GM12874 (cell line): ENCODE measurements at regions not wholly inside any gene's neighbourhood (a gene's known extent, or its start where the extent isn't known, plus 50 kb on each side); places are given as distances from the start of the nearest gene placed in this dataset.

ENCODE experiments used
- TF ChIP-seq, protein P1 (sequence below): IDR thresholded peaks from 2 replicates; pipeline ENCODE4 v1.5.1; 2011; ENCODE audit warnings: low read depth, mild to moderate bottlenecking, control low read depth, low read length, moderate library complexity; ENCODE audit not compliant: insufficient read depth

DNA sequence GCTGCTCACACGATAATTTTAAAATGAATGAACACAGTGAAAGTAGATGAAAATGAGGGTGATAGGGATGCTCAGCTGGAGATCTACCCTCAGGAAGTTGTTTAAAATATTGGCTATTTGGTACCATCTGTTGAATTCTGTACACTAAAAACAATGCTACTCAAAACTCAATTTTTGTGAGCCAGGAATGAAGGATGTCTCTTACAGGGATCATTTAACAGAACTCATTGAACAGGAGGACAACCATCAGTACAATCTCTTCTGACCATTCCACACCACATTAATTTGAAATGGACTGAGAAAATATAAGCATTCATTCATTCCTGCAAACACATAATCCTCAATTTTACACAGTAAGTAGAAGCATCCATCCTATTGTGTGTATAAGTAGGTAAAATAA, 1355.1 kb upstream of the CRIM1 start:
- TF ChIP-seq, protein P1, sequence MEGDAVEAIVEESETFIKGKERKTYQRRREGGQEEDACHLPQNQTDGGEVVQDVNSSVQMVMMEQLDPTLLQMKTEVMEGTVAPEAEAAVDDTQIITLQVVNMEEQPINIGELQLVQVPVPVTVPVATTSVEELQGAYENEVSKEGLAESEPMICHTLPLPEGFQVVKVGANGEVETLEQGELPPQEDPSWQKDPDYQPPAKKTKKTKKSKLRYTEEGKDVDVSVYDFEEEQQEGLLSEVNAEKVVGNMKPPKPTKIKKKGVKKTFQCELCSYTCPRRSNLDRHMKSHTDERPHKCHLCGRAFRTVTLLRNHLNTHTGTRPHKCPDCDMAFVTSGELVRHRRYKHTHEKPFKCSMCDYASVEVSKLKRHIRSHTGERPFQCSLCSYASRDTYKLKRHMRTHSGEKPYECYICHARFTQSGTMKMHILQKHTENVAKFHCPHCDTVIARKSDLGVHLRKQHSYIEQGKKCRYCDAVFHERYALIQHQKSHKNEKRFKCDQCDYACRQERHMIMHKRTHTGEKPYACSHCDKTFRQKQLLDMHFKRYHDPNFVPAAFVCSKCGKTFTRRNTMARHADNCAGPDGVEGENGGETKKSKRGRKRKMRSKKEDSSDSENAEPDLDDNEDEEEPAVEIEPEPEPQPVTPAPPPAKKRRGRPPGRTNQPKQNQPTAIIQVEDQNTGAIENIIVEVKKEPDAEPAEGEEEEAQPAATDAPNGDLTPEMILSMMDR, result no peak

DNA sequence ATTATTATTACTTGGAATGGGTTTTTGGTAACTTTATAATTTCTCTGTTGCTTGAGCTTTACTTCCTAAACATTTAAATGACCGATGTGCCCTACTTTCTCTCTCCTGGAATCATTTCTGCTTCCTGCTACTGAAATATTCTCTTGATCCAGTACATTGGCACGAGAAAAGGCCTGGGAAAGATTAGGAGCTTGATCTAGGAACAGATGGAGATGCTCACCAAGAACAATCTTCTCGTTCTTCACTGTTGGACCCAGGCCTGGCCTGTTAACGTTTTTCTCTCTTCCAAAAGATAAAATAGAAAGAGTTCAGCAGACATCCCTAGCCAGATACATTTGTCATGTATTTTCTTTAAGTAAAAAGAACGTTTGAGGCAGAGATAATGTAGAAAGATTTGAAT, 1356.8 kb upstream of the CRIM1 start:
- TF ChIP-seq, protein P1, result no peak

DNA sequence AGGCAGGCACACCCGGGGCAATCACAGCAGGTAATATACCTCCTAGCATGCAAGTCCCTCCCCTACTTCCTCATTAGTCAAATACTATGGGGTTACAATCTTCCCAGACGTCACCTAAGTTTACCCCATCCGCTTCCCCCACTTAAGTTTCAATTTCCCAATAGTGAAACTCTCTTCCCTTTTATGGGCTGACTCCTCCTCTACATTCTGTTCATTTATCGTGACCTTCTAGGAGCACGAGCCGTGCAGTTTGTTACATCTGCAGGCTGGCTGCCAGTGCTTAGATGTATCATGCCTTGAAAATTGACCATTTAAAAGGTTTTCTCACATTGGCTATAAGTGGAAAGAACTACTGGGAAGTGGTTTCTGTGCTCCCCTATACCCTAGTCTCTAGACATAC, 1357.8 kb upstream of the CRIM1 start:
- TF ChIP-seq, protein P1, result no peak

DNA sequence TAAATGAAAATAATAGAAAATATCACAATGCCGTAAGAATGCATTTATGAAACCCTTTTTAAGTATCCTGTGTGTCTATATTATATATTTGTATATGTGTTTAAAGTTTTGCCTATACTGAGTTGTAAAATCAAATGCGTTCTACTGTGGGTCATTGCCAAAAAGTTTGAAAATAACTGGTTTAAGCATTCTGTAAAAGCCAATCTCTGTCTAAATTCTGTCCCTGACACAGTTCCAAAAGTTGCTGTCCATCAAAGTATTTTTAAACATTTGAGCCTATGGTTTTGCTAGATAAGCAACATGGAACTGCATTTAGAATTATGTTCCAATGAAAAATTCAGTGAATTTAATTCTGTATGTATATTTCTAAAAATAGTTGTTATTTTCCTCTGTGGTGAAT, 1360.4 kb upstream of the CRIM1 start:
- TF ChIP-seq, protein P1, result no peak

DNA sequence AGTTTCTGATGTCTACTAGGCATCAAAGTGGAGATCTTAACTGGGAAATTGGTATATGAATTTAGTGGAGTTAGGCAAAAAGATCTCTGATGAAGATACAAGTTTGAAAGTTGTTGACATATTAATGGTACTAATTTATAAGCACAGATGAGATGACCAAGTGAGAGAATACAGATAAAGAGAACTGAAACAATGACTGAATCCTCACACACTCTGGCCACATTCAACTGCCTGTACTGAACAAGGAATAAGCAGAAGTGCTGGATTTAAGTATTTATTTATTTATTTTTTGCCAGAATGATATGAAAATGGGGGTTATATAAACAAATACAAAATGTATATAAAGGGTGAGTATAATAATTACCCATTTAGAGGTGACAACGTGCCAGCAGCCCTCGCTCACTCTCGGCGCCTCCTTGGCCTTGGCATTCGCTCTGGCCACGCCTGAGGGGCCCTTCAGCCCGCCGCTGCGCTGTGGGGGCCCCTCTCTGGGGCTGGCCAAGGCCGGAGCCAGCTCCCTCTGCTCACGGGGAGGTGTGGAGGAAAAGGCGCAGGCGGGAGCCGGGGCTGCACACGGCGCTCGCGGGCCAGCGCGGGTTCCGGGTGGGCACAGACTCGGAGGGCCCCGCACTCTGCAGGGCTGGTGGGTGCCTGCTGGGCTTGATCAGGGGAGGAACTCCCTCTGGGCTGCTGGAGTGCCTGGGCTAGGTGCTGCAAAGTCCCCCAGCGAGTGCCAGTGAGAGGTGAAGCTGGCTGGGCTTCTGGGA, 1363.9 kb upstream of the CRIM1 start:
- TF ChIP-seq, protein P1, result no peak

DNA sequence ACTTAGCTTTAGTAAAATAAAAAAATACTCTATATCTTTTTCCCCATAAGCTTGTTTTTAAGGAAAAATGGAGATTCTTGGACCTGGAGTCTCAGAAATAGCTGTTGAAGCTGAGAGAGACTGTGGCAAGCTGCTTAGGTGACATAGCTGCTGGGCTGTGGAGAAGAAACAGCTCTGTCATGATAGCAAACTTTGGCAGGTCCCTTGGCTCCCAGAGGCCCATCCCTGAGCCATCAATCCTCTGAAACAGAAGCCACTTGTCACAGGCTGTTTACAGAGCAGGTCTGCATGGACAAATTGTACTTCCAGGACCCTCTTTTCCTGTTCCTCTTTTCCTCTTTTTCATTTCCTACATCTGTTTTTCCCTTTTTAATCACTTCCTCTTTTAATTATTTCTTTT, 1370.1 kb upstream of the CRIM1 start:
- TF ChIP-seq, protein P1, result no peak

DNA sequence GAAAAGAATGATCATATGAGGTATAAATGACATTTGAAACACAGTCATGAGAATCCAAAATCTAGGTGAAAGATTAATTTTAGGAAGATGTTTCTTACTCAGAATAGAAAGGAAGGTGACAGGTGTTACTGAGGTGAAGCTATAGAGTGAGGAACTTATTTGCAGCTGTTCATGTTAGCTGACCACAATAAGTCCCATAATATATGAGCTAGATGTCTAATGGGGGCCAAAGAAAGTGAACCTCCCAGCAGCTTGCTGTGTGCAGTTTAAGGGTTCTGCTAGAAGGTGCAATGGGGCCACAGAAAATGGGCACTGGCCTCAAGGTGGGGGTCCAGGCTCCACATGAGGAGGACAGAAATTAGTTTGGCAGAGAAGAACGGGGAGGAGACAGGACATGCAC, 1374.9 kb upstream of the CRIM1 start:
- TF ChIP-seq, protein P1, result no peak
